ENCODE measurements at regions not wholly inside any gene's neighbourhood (a gene's known extent, or its start where the extent isn't known, plus 50 kb on each side); places are given as distances from the start of the nearest gene placed in this dataset.

- no peaks in the 10 kb centered on the region for H4K20me1 ChIP-seq (ENCODE audit: insufficient read depth, low read depth, low read length)
- H3K9me2 ChIP-seq (replicated peaks; ENCODE audit: insufficient read depth, low read length): no peaks in the 10 kb centered on the region
- H3K36me3 ChIP-seq (ENCODE audit: insufficient read depth, low read length): no peaks in the 10 kb centered on the region
- H3K79me2 ChIP-seq (ENCODE audit: low read length): no peaks in the 10 kb centered on the region
- H3K4me2 ChIP-seq (ENCODE audit: low read depth, low read length, poor library complexity, severe bottlenecking): no peak overlapping the region
- no peaks in the 10 kb centered on the region for H3K27me3 ChIP-seq (ENCODE audit: low read length)
- 0 out of 2 replicates have a peak overlapping the region, but pooled peaks have one; percentile 26 for H2AFZ ChIP-seq (ENCODE audit: low read length)
- no peak overlapping the region for H3K27ac ChIP-seq (ENCODE audit: low read length)
- no peak overlapping the region for H3K9ac ChIP-seq (ENCODE audit: low read length)
- no peak for DNase-seq
- H3K4me3 ChIP-seq (ENCODE audit: low read length): no peak overlapping the region
- peaks cover 8% of the 10 kb centered on the region for H3K4me1 ChIP-seq (ENCODE audit: low read length)
- no peaks in the 10 kb centered on the region for H3K9me3 ChIP-seq (ENCODE audit: low read length)
Measured at GRCh38 chr6:68049562-68049961, 585.5 kb upstream of the ADGRB3 start.

DNA sequence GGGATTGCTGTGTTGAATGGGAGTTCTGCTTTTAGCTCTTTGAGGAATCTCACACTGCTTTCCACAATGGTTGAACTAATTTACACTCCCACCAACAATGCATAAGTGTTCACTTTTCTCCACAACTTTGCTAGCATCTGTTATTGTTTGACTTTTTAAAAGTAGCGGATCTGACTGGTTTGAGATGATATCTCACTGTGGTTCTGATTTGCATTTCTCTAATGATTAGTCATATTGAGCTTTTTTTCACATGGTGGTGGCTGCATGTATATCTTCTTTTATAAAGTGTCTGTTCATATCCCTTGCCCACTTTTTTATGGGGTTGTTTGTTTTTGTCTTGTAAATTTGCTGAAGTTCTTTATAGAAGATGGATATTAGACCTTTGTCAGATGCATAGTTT lies 588.3 kb upstream of the ADGRB3 start:
- Histone ChIP-seq H3K27ac (ENCODE audit: low read length) (no peak overlapping the region), H3K36me3 (ENCODE audit: insufficient read depth, low read length) (no peaks in the 10 kb centered on the region), H2AFZ (ENCODE audit: low read length) (no peak overlapping the region), H3K27me3 (ENCODE audit: low read length) (no peaks in the 10 kb centered on the region), H3K4me3 (ENCODE audit: low read length) (no peak overlapping the region), H4K20me1 (ENCODE audit: insufficient read depth, low read depth, low read length) (no peaks in the 10 kb centered on the region), H3K9ac (ENCODE audit: low read length) (no peak overlapping the region), H3K9me2 (replicated peaks; ENCODE audit: insufficient read depth, low read length) (no peaks in the 10 kb centered on the region), H3K9me3 (ENCODE audit: low read length) (no peaks in the 10 kb centered on the region), H3K4me2 (ENCODE audit: low read depth, low read length, poor library complexity, severe bottlenecking) (no peak overlapping the region), H3K79me2 (ENCODE audit: low read length) (no peaks in the 10 kb centered on the region), H3K4me1 (ENCODE audit: low read length) (peaks cover 12% of the 10 kb centered on the region)
- DNase-seq: peak; percentile 36

DNA sequence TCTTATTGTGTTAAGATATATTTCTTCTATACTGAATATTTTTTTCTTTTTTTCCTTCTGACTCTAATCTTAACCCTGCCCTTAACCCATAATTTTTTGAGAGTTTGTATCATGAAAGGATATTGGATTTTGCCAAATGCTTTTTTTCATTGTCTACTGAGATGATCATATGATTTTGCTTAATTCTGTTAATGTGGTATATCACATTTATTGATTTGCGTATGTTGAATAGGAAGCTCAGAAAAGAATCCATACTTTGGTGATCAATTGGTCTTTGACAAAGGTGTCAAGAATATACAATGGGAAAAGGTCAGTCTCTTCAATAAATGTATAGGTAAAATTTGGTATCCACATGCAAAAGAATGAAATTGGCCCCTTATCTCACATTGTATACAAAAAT lies 588.8 kb upstream of the ADGRB3 start:
- H3K4me2 ChIP-seq (ENCODE audit: low read depth, low read length, poor library complexity, severe bottlenecking): no peak overlapping the region
- H3K27ac ChIP-seq (ENCODE audit: low read length): no peak overlapping the region
- H3K27me3 ChIP-seq (ENCODE audit: low read length): no peaks in the 10 kb centered on the region
- no peak overlapping the region for H3K9ac ChIP-seq (ENCODE audit: low read length)
- no peaks in the 10 kb centered on the region for H4K20me1 ChIP-seq (ENCODE audit: insufficient read depth, low read depth, low read length)
- H3K36me3 ChIP-seq (ENCODE audit: insufficient read depth, low read length): no peaks in the 10 kb centered on the region
- H3K9me2 ChIP-seq (replicated peaks; ENCODE audit: insufficient read depth, low read length): no peaks in the 10 kb centered on the region
- DNase-seq: peak; percentile 32
- no peaks in the 10 kb centered on the region for H3K9me3 ChIP-seq (ENCODE audit: low read length)
- H3K79me2 ChIP-seq (ENCODE audit: low read length): no peaks in the 10 kb centered on the region
- peaks cover 12% of the 10 kb centered on the region for H3K4me1 ChIP-seq (ENCODE audit: low read length)
- no peak overlapping the region for H2AFZ ChIP-seq (ENCODE audit: low read length)
- H3K4me3 ChIP-seq (ENCODE audit: low read length): no peak overlapping the region

- peak overlapping the region; percentile 70 for H3K4me2 ChIP-seq (ENCODE audit: low read depth, low read length, poor library complexity, severe bottlenecking)
- no peaks in the 10 kb centered on the region for H3K27me3 ChIP-seq (ENCODE audit: low read length)
- H3K4me1 ChIP-seq (ENCODE audit: low read length): peaks cover 23% of the 10 kb centered on the region
- H2AFZ ChIP-seq (ENCODE audit: low read length): peak overlapping the region; percentile 51
- H3K9me3 ChIP-seq (ENCODE audit: low read length): no peaks in the 10 kb centered on the region
- peak overlapping the region; percentile 37 for H3K9ac ChIP-seq (ENCODE audit: low read length)
- H3K27ac ChIP-seq (ENCODE audit: low read length): no peak overlapping the region
- no peaks in the 10 kb centered on the region for H4K20me1 ChIP-seq (ENCODE audit: insufficient read depth, low read depth, low read length)
- H3K36me3 ChIP-seq (ENCODE audit: insufficient read depth, low read length): no peaks in the 10 kb centered on the region
- peak overlapping the region; percentile 45; the same call in 1 of the 2 replicates for H3K4me3 ChIP-seq (ENCODE audit: low read length)
- H3K79me2 ChIP-seq (ENCODE audit: low read length): no peaks in the 10 kb centered on the region
- H3K9me2 ChIP-seq (replicated peaks; ENCODE audit: insufficient read depth, low read length): no peaks in the 10 kb centered on the region
- DNase-seq: no peak
Measured at GRCh38 chr6:68045193-68045592, 589.9 kb upstream of the ADGRB3 start.

DNA sequence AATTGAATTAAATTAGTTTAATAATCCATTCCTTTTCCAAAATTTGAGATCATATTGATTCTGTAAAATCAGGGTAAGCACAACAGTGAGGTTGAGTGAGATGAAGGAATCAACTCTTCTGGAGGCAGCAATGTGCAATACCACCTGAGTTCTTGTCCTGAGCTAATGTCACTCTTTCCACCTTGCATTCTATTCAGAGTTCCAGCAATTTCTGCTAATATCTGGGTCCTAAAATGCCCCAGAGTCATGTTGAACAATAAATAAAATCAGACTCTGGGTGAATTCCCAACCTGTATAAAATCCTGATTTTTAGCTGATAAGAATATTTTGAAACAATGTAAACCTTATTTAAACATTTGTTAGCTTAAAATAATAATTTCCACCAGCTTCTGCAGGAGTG lies 590.8 kb upstream of the ADGRB3 start:
- H4K20me1 ChIP-seq (ENCODE audit: insufficient read depth, low read depth, low read length): no peaks in the 10 kb centered on the region
- H3K27ac ChIP-seq (ENCODE audit: low read length): no peak overlapping the region
- DNase-seq: peak; percentile 45
- H3K4me3 ChIP-seq (ENCODE audit: low read length): peak overlapping the region; percentile 45; the same call in 1 of the 2 replicates
- 0 out of 2 replicates have a peak overlapping the region, but pooled peaks have one; percentile 46 for H2AFZ ChIP-seq (ENCODE audit: low read length)
- H3K9me3 ChIP-seq (ENCODE audit: low read length): no peaks in the 10 kb centered on the region
- peak overlapping the region; percentile 70 for H3K4me2 ChIP-seq (ENCODE audit: low read depth, low read length, poor library complexity, severe bottlenecking)
- H3K79me2 ChIP-seq (ENCODE audit: low read length): no peaks in the 10 kb centered on the region
- no peaks in the 10 kb centered on the region for H3K27me3 ChIP-seq (ENCODE audit: low read length)
- H3K36me3 ChIP-seq (ENCODE audit: insufficient read depth, low read length): no peaks in the 10 kb centered on the region
- no peaks in the 10 kb centered on the region for H3K9me2 ChIP-seq (replicated peaks; ENCODE audit: insufficient read depth, low read length)
- H3K9ac ChIP-seq (ENCODE audit: low read length): no peak overlapping the region; the same call in 1 of the 2 replicates
- H3K4me1 ChIP-seq (ENCODE audit: low read length): peaks cover 28% of the 10 kb centered on the region

DNA sequence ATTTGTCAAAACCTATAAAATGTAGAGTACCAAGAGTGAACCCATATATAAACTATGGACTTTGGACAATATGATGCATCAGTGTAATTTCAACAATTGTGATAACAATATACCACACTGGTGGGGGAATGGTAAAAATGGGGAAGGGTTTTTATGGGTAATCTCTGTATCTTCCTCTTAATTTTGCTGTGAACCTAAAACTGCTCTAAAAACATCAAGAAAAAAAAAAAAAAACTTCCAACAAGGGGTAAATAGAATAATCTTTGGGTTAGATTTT lies 592.0 kb upstream of the ADGRB3 start:
- Histone ChIP-seq H3K27ac (ENCODE audit: low read length) (no peak overlapping the region), H3K4me3 (ENCODE audit: low read length) (no peak overlapping the region), H3K79me2 (ENCODE audit: low read length) (no peaks in the 10 kb centered on the region), H3K9ac (ENCODE audit: low read length) (no peak overlapping the region), H3K4me2 (ENCODE audit: low read depth, low read length, poor library complexity, severe bottlenecking) (no peak overlapping the region), H3K9me2 (replicated peaks; ENCODE audit: insufficient read depth, low read length) (no peaks in the 10 kb centered on the region), H3K27me3 (ENCODE audit: low read length) (no peaks in the 10 kb centered on the region), H2AFZ (ENCODE audit: low read length) (0 out of 2 replicates have a peak overlapping the region, but pooled peaks have one; percentile 38), H3K4me1 (ENCODE audit: low read length) (peaks cover 28% of the 10 kb centered on the region), H3K36me3 (ENCODE audit: insufficient read depth, low read length) (no peaks in the 10 kb centered on the region), H4K20me1 (ENCODE audit: insufficient read depth, low read depth, low read length) (no peaks in the 10 kb centered on the region), H3K9me3 (ENCODE audit: low read length) (no peaks in the 10 kb centered on the region)
- peak; percentile 31 for DNase-seq

- Histone ChIP-seq H3K9ac (ENCODE audit: low read length) (no peak overlapping the region), H3K36me3 (ENCODE audit: insufficient read depth, low read length) (no peaks in the 10 kb centered on the region), H3K4me3 (ENCODE audit: low read length) (no peak overlapping the region), H3K4me1 (ENCODE audit: low read length) (peaks cover 28% of the 10 kb centered on the region), H3K4me2 (ENCODE audit: low read depth, low read length, poor library complexity, severe bottlenecking) (no peak overlapping the region), H4K20me1 (ENCODE audit: insufficient read depth, low read depth, low read length) (no peaks in the 10 kb centered on the region), H3K9me2 (replicated peaks; ENCODE audit: insufficient read depth, low read length) (no peaks in the 10 kb centered on the region), H3K79me2 (ENCODE audit: low read length) (no peaks in the 10 kb centered on the region), H3K9me3 (ENCODE audit: low read length) (no peaks in the 10 kb centered on the region), H3K27ac (ENCODE audit: low read length) (no peak overlapping the region), H3K27me3 (ENCODE audit: low read length) (no peaks in the 10 kb centered on the region), H2AFZ (ENCODE audit: low read length) (0 out of 2 replicates have a peak overlapping the region, but pooled peaks have one; percentile 38)
- peak; percentile 28 for DNase-seq
Measured at GRCh38 chr6:68042339-68043121, 592.6 kb upstream of the ADGRB3 start.

- H3K4me1 ChIP-seq (ENCODE audit: low read length): peaks cover 28% of the 10 kb centered on the region
- no peaks in the 10 kb centered on the region for H4K20me1 ChIP-seq (ENCODE audit: insufficient read depth, low read depth, low read length)
- H3K79me2 ChIP-seq (ENCODE audit: low read length): no peaks in the 10 kb centered on the region
- H3K36me3 ChIP-seq (ENCODE audit: insufficient read depth, low read length): no peaks in the 10 kb centered on the region
- H3K27me3 ChIP-seq (ENCODE audit: low read length): no peaks in the 10 kb centered on the region
- H3K4me3 ChIP-seq (ENCODE audit: low read length): peak overlapping the region; percentile 50
- H2AFZ ChIP-seq (ENCODE audit: low read length): peak overlapping the region; percentile 69
- H3K9me2 ChIP-seq (replicated peaks; ENCODE audit: insufficient read depth, low read length): no peaks in the 10 kb centered on the region
- H3K9me3 ChIP-seq (ENCODE audit: low read length): no peaks in the 10 kb centered on the region
- peak overlapping the region; percentile 60 for H3K4me2 ChIP-seq (ENCODE audit: low read depth, low read length, poor library complexity, severe bottlenecking)
- peak overlapping the region; percentile 46 for H3K9ac ChIP-seq (ENCODE audit: low read length)
- 0 out of 2 replicates have a peak overlapping the region, but pooled peaks have one; percentile 21 for H3K27ac ChIP-seq (ENCODE audit: low read length)
- DNase-seq: peak; percentile 46
Measured at GRCh38 chr6:68040780-68041179, 594.3 kb upstream of the ADGRB3 start.

Measured in Karpas-422 (cell line).